HG02623 (cell line): ENCODE measurements at regions not wholly inside any gene's neighbourhood (a gene's known extent, or its start where the extent isn't known, plus 50 kb on each side); places are given as distances from the start of the nearest gene placed in this dataset.
"Not testable (repeated sequence)": the region's sequence is repeated elsewhere in the genome, so short reads cannot be mapped to it uniquely, and the experiment has no call there.

ENCODE experiments used
- ATAC-seq: cut with Tn5 transposase; IDR thresholded peaks from one replicate; pipeline ENCODE4 v1.9.1; 2021; ENCODE audit warnings: moderate library complexity; ENCODE audit not compliant: unreplicated experiment

DNA sequence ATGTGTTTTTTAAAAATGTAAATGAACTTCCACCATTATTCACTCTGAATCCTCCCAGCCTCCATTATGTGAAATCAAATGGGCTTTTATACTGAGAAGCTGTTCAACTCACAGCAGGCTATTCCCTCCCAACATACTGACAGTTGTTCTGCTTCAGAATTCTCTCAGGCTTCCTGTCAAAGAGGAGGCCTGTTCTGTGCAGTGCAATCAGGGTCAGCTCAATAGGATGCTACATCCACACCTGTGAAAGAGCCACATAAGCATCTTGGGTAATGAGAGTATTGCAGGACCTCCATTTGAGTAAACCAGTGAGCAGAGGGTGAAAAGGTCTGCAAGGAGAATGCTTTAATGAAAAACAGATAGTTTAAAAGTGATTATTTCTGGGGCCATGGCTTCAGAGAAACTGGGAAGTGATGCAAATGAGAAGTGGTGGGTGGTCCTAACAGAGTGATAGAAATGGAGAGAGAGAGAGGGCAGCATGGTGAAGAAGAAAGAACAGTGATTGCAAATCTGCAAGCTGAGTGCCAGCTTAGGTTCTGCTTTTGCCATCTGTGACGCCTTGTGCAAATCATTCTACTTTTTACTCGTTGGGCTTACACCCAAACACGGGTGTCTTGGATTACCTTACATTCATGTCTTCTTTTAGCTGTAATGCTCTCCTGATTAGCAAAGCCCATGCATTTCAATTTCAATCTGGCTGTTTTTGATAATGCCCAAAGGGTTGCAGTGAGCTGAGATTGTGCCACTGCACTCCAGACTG is 202.5 kb upstream of the NMUR2 start:
- ATAC-seq, result no peak

GRCh38 chr5:152608458-152608857 is 203.4 kb upstream of the NMUR2 start:
- ATAC-seq, result no peak

GRCh38 chr5:152619756-152620155 is 214.7 kb upstream of the NMUR2 start:
- ATAC-seq, result no peak

DNA sequence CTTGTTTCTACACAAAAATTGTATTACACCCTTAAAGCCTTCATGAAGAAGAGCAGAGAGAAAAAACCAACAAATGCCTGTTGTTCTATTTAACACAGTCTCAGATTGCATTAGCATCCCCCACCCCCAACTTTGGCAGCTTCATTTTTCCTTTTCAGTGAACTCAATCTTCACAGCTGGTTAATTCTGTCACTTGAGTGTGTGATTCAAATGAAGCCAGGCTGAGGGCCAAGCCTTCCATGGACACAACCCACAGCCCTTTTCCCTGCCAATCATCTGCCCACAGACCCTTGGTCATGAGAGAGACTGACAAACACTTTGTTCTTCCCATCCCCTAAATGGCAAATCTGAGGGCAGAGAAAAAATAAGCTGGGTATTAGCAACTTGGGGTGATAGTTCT is 217.5 kb upstream of the NMUR2 start:
- ATAC-seq, result no peak

DNA sequence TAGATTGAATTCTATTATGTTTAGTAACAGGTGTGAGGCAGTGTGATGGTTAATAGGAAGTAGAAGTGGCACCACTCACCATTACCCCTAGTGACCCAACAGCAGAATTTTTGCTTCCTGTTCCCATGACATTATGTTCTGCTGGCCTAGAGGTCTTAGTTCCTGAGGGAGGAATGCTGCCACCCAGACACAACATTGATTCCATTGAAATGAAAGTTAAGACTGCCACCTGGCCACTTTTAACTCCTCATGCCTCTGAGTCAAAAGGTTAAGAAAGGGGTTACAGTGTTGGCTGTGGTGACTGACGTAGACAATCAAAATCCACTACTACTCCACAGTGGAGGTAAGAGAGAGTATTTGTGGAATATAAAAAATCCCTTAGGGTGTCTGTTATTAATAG is 218.9 kb upstream of the NMUR2 start:
- ATAC-seq, result no peak

DNA sequence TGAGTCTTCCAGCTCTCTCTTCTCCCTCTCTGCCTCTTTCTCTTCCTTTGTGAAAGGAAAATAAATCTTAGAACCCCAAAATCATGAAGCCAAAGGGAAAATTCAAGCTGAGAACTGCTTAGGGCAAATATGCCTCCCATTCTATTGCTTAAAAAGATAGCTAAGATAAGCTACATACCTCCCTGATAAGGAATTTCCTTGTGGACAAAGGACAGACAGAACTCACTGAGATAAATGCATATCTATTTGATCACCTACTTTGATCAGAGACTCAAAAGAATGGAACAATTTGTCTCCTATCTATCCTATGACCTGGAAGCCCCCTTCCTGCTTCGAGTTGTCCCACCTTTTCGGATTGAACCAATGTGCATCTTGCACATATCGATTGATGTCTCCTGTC is 220.6 kb upstream of the NMUR2 start:
- no peak for ATAC-seq

DNA sequence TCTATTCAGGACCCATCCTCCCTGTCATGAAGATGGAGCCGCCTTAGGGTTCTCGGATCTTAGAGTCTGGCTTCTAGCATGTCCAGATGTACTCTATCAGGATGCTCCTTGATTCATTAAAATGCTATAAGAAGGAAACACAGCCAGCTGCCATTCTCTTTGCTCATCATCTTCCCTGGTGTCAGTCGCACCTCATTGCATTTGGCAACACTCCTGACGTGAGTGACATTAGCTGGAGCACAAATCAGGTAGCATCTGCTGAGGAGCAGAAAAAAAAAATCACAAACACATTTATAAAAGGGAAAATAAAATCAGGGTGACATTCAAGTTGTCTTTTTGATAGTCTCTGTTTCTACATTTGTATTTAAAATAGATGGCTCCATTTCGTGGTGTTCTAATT is 226.1 kb upstream of the NMUR2 start:
- ATAC-seq, result no peak

DNA sequence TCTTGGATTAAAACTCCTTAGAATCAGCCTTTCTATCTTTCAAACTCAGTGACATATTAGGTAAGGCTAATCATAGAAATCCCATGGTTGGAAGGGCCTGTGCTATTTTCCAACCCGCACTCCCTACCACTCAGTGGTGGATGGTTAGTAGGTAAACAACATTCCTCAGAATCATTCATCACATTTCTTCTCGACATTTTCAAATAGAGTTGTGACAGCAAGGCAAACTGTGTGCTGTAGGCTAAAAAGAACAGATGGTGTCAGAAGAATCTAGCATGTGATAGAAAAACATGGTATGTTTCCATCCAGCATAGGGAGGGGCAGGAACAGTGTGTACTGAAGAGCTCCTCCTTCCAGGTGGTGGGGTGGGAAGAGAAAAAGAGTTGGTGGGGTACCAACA is 227.3 kb upstream of the NMUR2 start:
- no peak for ATAC-seq

GRCh38 chr5:152634586-152634985 is 229.5 kb upstream of the NMUR2 start:
- ATAC-seq, result no peak

GRCh38 chr5:152638996-152639552 is 234.0 kb upstream of the NMUR2 start:
- ATAC-seq, result no peak

- no peak for ATAC-seq
These were observed 237.1 kb upstream of the NMUR2 start for GRCh38 chr5:152641970-152642805.

GRCh38 chr5:152642880-152643279 is 237.8 kb upstream of the NMUR2 start:
- ATAC-seq, result no peak

GRCh38 chr5:152644029-152644728 is 239.1 kb upstream of the NMUR2 start:
- ATAC-seq, result no peak

DNA sequence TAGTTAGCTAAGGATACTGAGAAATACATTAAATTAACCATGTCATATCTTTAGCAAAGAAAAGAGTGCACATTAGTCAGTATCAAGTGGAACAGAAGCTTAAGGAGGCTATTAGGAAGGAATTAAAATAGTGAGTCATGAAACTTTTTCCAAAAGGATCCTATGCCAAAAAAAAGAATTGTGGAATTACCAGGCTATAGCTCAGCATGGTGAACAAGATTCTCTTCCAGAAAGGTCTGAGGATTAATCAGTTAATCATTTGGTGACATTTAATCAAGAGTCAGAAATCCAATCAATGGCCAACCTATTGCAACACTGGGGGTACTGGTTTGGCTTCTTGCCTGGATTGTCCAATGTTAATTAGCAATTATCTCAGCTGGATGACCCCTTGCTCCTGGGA is 244.5 kb upstream of the NMUR2 start:
- ATAC-seq, result no peak

- no peak for ATAC-seq
These were observed 245.3 kb upstream of the NMUR2 start for GRCh38 chr5:152650413-152650812.

DNA sequence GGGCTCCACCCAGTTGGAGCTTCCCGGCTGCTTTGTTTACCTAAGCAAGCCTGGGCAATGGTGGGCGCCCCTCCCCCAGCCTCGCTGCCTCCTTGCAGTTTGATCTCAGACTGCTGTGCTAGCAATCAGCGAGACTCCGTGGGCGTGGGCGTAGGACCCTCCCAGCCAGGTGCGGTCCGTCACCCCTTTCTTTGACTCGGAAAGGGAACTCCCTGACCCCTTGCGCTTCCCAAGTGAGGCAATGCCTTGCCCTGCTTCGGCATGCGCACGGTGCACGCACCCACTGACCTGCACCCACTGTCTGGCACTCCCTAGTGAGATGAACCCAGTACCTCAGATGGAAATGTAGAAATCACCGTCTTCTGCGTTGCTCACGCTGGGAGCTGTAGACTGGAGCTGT is 254.4 kb upstream of the NMUR2 start:
- not testable (repeated sequence) for ATAC-seq

GRCh38 chr5:152673601-152674000 is 268.5 kb upstream of the NMUR2 start:
- ATAC-seq, result no peak

DNA sequence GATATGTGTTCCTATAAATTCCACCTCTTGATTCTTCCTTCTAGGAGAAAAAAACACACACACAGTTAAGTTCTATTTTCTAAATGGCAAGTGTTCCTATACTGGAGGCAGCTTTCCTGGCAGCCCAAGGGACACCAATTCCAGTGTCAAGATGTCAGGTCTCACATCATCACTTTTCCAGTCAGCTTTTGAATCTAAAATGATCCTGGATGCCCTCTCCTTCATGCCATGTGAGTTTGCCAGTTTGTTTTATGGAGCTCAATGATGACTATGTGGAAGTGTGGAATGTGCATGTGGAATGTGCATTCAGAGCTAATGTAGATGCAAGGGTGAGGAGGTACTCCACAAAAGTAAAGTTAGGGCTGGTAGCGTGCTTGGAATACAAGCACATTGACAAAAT is 269.3 kb upstream of the NMUR2 start:
- no peak for ATAC-seq

DNA sequence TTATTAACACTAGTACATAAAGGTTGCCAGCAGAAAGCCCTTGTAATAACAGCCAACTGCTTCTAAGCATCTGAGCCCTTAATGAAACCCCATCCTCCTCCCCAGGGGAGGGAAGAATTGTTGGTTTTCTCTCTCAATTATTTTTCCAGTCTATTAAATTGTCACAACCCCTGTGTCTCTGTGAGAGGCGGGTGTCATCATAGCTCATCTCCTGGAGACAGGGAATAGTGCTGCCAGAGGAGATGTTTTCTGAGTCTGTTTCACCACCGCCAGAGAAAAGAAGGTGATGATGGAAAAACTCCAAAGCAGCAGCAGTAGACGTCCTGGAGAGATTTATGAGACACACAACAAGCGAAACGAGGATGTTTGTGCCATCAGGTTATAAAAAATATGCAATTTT is 271.1 kb upstream of the NMUR2 start:
- no peak for ATAC-seq

DNA sequence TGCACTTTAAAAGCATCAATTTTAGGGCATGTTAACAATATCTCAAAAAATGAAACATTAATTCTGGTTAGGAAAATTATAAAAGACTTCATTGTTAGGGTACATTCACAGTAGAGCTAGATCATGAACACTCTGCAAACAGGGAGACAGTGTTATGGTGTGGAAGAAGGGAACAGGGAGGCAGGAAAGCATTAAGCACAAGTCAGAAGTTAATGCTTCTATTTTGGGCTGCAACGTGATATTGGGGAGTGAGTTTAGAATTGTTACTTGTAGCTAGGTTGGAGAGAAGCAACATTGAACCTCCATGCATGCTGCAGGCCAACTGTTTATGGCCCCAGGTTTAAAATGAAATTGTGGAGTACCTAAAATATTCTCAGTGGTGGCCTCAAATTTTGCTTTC is 278.1 kb upstream of the NMUR2 start:
- no peak for ATAC-seq

DNA sequence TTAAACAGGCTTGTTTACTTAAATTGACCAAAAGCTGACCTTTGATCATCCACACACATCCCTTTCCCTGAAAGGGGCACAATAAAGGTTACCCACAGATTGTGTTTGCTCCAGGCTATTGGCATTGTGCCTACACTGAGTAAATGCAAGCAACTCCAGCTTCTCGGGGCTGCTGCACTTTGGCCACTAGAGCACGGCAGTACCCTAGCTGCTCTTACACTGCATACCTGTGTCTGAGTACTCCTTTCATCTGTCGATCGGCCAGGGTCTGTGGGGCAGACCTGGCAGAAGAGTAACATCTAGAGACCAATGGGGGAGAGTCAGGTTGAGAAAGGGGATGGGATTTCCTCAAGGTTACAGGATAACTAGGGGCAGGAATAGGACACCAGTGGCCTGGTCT is 281.9 kb upstream of the NMUR2 start:
- no peak for ATAC-seq
